ENCODE measurements at regions not wholly inside any gene's neighbourhood (a gene's known extent, or its start where the extent isn't known, plus 50 kb on each side); places are given as distances from the start of the nearest gene placed in this dataset.

- H3K4me1 Mint-ChIP-seq: peaks cover 0 to 3% of the 10 kb centered on the region in 2 experiments; a peak in 2 of 4 replicates
- H3K36me3 Mint-ChIP-seq (ENCODE audit: insufficient read depth in 1 of 3, low read depth in 3 of 3): no peaks in the 10 kb centered on the region
- H3K23me2 ChIP-seq (ENCODE audit: insufficient read length, low read depth, low read length, poor library complexity, severe bottlenecking): no peaks in the 10 kb centered on the region
- H2BK12ac ChIP-seq (ENCODE audit: insufficient read length, low read depth, low read length): no peak overlapping the region
- no peaks in the 10 kb centered on the region for H3K4me1 ChIP-seq (ENCODE audit: insufficient read depth, low read length)
- DNase-seq: no peak
- no peak overlapping the region for H3K4me3 Mint-ChIP-seq
- no peaks in the 10 kb centered on the region for H3K9me3 Mint-ChIP-seq
- H3K79me2 ChIP-seq (ENCODE audit: insufficient read depth, low read length): no peaks in the 10 kb centered on the region
- TF ChIP-seq CTCF (conservative IDR thresholded peaks at IDR 0.05): no peak
- no peak overlapping the region for H3K27ac ChIP-seq (ENCODE audit: insufficient read length, low read depth, low read length)
- no peaks in the 10 kb centered on the region for H3K9me3 ChIP-seq (ENCODE audit: control insufficient read depth, low read depth, low read length)
- no peak overlapping the region for H3K23ac ChIP-seq (ENCODE audit: insufficient read length, low read depth, low read length)
- H2BK5ac ChIP-seq (ENCODE audit: insufficient read length, low read length): no peak overlapping the region
- no peak overlapping the region for H3K27ac Mint-ChIP-seq
- no CpG with 5 or more reads among the region's 2 CpGs for WGBS (ENCODE audit: extremely low coverage, insufficient read length, low lambda C conversion rate)
- no peaks in the 10 kb centered on the region for H3K27me3 Mint-ChIP-seq (ENCODE audit: low read depth)
- H2AK5ac ChIP-seq (ENCODE audit: insufficient read length, low read length): no peak overlapping the region
- no peak overlapping the region for H2BK15ac ChIP-seq (ENCODE audit: low read depth, low read length)
- H2BK120ac ChIP-seq (ENCODE audit: low read depth, low read length, poor library complexity, severe bottlenecking): no peak overlapping the region
- H3K27me3 ChIP-seq (ENCODE audit: insufficient read depth, low read length): no peaks in the 10 kb centered on the region
- H3K9ac ChIP-seq (ENCODE audit: extremely low read depth, insufficient read length, low read length): no peak overlapping the region
- no peak overlapping the region for H3K4me2 ChIP-seq (ENCODE audit: insufficient read depth, insufficient read length, low read length)
- H2BK20ac ChIP-seq (ENCODE audit: low read depth, low read length, poor library complexity, severe bottlenecking): no peak overlapping the region
- no peak overlapping the region for H4K5ac ChIP-seq (ENCODE audit: insufficient read length, low read depth, low read length)
- no peak overlapping the region for H4K8ac ChIP-seq (replicated peaks; ENCODE audit: insufficient read length, low read depth, low read length)
- H3K14ac ChIP-seq (ENCODE audit: insufficient read depth, low read length): no peak overlapping the region
- no peak overlapping the region for H4K91ac ChIP-seq (ENCODE audit: insufficient read length, low read depth, low read length)
- H2AFZ ChIP-seq (ENCODE audit: low read length): no peak overlapping the region
- no peak overlapping the region for H3K18ac ChIP-seq (ENCODE audit: insufficient read length, low read depth, low read length)
- no peaks in the 10 kb centered on the region for H3K79me1 ChIP-seq (ENCODE audit: insufficient read depth, low read depth, low read length, poor library complexity, severe bottlenecking)
- H3K4ac ChIP-seq (ENCODE audit: low read depth, low read length): no peak overlapping the region
- H4K20me1 ChIP-seq (ENCODE audit: control insufficient read depth, insufficient read depth, insufficient read length): no peaks in the 10 kb centered on the region
- no peak overlapping the region for H3T11ph ChIP-seq (ENCODE audit: low read length)
- H3K56ac ChIP-seq (ENCODE audit: insufficient read length, low read depth, low read length): no peak overlapping the region
These were observed 99.8 kb upstream of the MTPN start for GRCh38 chr7:136076954-136077353.
